ENCODE measurements at regions not wholly inside any gene's neighbourhood (a gene's known extent, or its start where the extent isn't known, plus 50 kb on each side); places are given as distances from the start of the nearest gene placed in this dataset.

- DNase-seq: no peak
Observed at GRCh38 chr4:117971403-117971802, 62.9 kb upstream of the NDST3 start.

- DNase-seq: peak; percentile 51
Observed at GRCh38 chr4:117983541-117984365, 50.5 kb upstream of the NDST3 start.

- DNase-seq: peak; percentile 11
Observed at GRCh38 chr4:117984366-117984680, 50.0 kb upstream of the NDST3 start.

Measured in NCI-H226 (cell line).